IMR-90 (cell line): ENCODE measurements at regions not wholly inside any gene's neighbourhood (a gene's known extent, or its start where the extent isn't known, plus 50 kb on each side); places are given as distances from the start of the nearest gene placed in this dataset.

Experiments
- ATAC-seq: fragments of 200-7000 bp; cut with Tn5 transposase; 2 replicates; pipeline ENCODE4 v1.9.1; 2020; ENCODE audit warnings: low read depth, mild to moderate bottlenecking, moderate library complexity
- BruUV-seq: library from RNA; stranded (reverse); fragments of 400-500 nt; replicated peaks from 2 replicates; lab custom pipeline; 2021; lab: Mats Ljungman, UMichigan
- CTCF ChIA-PET: fragments of 300-600 bp; formaldehyde crosslinking; extraction: SDS; loops from one replicate; lab custom pipeline; 2021; ENCODE audit warnings: antibody characterized with exemption; lab: Yijun Ruan, JAX
- POLR2A ChIA-PET: fragments of 300-600 bp; sonication (Branson Sonifier 250); formaldehyde crosslinking; loops from one replicate; lab custom pipeline; 2022; ENCODE audit warnings: antibody characterized with exemption; ENCODE audit not compliant: unreplicated experiment; lab: Charles Lee
- DNase-seq: peaks from one replicate; pipeline ENCODE4 v3.0.0; 2013
- H2AFZ ChIP-seq: replicated peaks from 2 replicates; pipeline ENCODE3; 2013; ENCODE audit warnings: low read length, mild to moderate bottlenecking; ENCODE audit not compliant: poor library complexity
- H2AK5ac ChIP-seq: 2 replicates; pipeline ENCODE4 v1.6.1; 2013; ENCODE audit warnings: low read depth, low read length, inconsistent platforms
- H2AK9ac ChIP-seq: replicated peaks from 2 replicates; pipeline ENCODE3; 2013; ENCODE audit warnings: mild to moderate bottlenecking, low read depth, low read length, moderate library complexity; ENCODE audit not compliant: poor library complexity
- H2BK120ac ChIP-seq: 2 replicates; pipeline ENCODE4 v1.6.1; 2013; ENCODE audit warnings: low read depth, low read length, inconsistent platforms
- H2BK15ac ChIP-seq: 3 replicates; pipeline ENCODE4 v1.6.1; 2013; ENCODE audit warnings: low read depth, low read length, inconsistent platforms
- H2BK20ac ChIP-seq: 2 replicates; pipeline ENCODE4 v1.6.1; 2013; ENCODE audit warnings: low read depth, mild to moderate bottlenecking, inconsistent platforms, low read length, moderate library complexity
- H2BK5ac ChIP-seq: 2 replicates; pipeline ENCODE4 v1.6.1; 2013; ENCODE audit warnings: mild to moderate bottlenecking, low read depth, low read length, inconsistent platforms; ENCODE audit not compliant: poor library complexity, severe bottlenecking
- H3K14ac ChIP-seq: replicated peaks from 2 replicates; pipeline ENCODE4 v1.6.1; 2013; ENCODE audit warnings: low read depth, low read length, inconsistent platforms
- H3K18ac ChIP-seq: 2 replicates; pipeline ENCODE4 v1.6.1; 2013; ENCODE audit warnings: low read depth, low read length, control low read depth
- H3K23ac ChIP-seq: 2 replicates; pipeline ENCODE4 v1.6.1; 2013; ENCODE audit warnings: low read depth, low read length, inconsistent platforms
- H3K27ac ChIP-seq: 2 replicates; pipeline ENCODE4 v1.5.1; 2013; ENCODE audit warnings: mild to moderate bottlenecking, control low read depth, low read length; ENCODE audit not compliant: insufficient read depth
- H3K27me3 ChIP-seq: 2 replicates; pipeline ENCODE4 v1.6.1; 2013; ENCODE audit warnings: low read length; ENCODE audit not compliant: control insufficient read depth, insufficient read depth
- H3K36me3 ChIP-seq: 2 replicates; pipeline ENCODE4 v1.6.1; 2013; ENCODE audit warnings: low read length, mixed read lengths; ENCODE audit not compliant: control insufficient read depth, insufficient read depth
- H3K4ac ChIP-seq: 2 replicates; pipeline ENCODE4 v1.6.1; 2013; ENCODE audit warnings: low read depth, low read length, inconsistent platforms
- H3K4me1 ChIP-seq: 2 replicates; pipeline ENCODE4 v1.6.1; 2013; ENCODE audit warnings: low read length, mixed read lengths; ENCODE audit not compliant: control insufficient read depth, insufficient read depth
- H3K4me2 ChIP-seq: 2 replicates; pipeline ENCODE4 v1.6.1; 2013; ENCODE audit warnings: low read depth, mild to moderate bottlenecking, control low read depth, low read length, moderate library complexity
- H3K4me3 ChIP-seq: 2 replicates; pipeline ENCODE4 v1.5.1; 2013; ENCODE audit warnings: low read depth, mild to moderate bottlenecking, control low read depth, low read length, moderate library complexity; ENCODE audit not compliant: insufficient read depth
- H3K56ac ChIP-seq: 2 replicates; pipeline ENCODE4 v1.6.1; 2013; ENCODE audit warnings: low read length, inconsistent platforms; ENCODE audit not compliant: insufficient read depth; ENCODE audit errors: extremely low read depth
- H3K79me1 ChIP-seq, 2 experiments: 2 replicates each; pipeline ENCODE4 v1.6.1; 2013; ENCODE audit warnings: low read length in 2 of 2, inconsistent platforms in 1 of 2, low read depth in 1 of 2
- H3K9ac ChIP-seq: 2 replicates; pipeline ENCODE4 v1.6.1; 2013; ENCODE audit warnings: low read depth, low read length, control low read depth
- H3K9me1 ChIP-seq: 2 replicates; pipeline ENCODE4 v1.6.1; 2013; ENCODE audit warnings: low read length, inconsistent platforms; ENCODE audit not compliant: insufficient read depth
- H3K9me3 ChIP-seq: 2 replicates; pipeline ENCODE4 v1.6.1; 2013; ENCODE audit warnings: low read length; ENCODE audit not compliant: control insufficient read depth, insufficient read depth
- H4K20me1 ChIP-seq: 2 replicates; pipeline ENCODE4 v1.6.1; 2013; ENCODE audit warnings: low read length, inconsistent platforms; ENCODE audit not compliant: insufficient read depth
- H4K5ac ChIP-seq: 2 replicates; pipeline ENCODE4 v1.6.1; 2013; ENCODE audit warnings: mild to moderate bottlenecking, low read depth, low read length, control low read depth
- H4K8ac ChIP-seq, 2 experiments: 2 replicates each; pipeline ENCODE4 v1.6.1; 2013; ENCODE audit warnings: low read depth in 2 of 2, low read length in 2 of 2, control low read depth in 1 of 2, inconsistent platforms in 1 of 2
- H4K91ac ChIP-seq: 2 replicates; pipeline ENCODE4 v1.6.1; 2013; ENCODE audit warnings: low read depth, low read length, inconsistent platforms; ENCODE audit not compliant: insufficient read depth
- CHD1 ChIP-seq: IDR thresholded peaks from 2 replicates; pipeline ENCODE4 v1.6.1; 2012; ENCODE audit warnings: low read depth, low read length, improper control_type of control experiment
- MAFK ChIP-seq: IDR thresholded peaks from 2 replicates; pipeline ENCODE4 v1.6.1; 2012; ENCODE audit warnings: low read depth, low read length, improper control_type of control experiment
- MXI1 ChIP-seq: IDR thresholded peaks from 2 replicates; pipeline ENCODE4 v1.6.1; 2012; ENCODE audit warnings: low read depth, mild to moderate bottlenecking, low read length, moderate library complexity, borderline replicate concordance
- POLR2A ChIP-seq: IDR thresholded peaks from 2 replicates; pipeline ENCODE4 v1.6.1; 2012; ENCODE audit warnings: mild to moderate bottlenecking, low read depth, low read length
- WGBS, 2 experiments: methylation state at CpG; one replicate each; pipeline versions ENCODE4 v1.1.5 to v1.1.7; 2013; ENCODE audit warnings: missing lambda C conversion rate in 2 of 2; ENCODE audit not compliant: insufficient read length in 1 of 2; ENCODE audit errors: extremely low coverage in 2 of 2; 5-methylcytosine and 5-hydroxymethylcytosine counted together
- dilution Hi-C: fragments of 300-500 bp; cut with HindIII; formaldehyde crosslinking; loops from one replicate; pipeline ENCODE4 v1.14.3; 2018; ENCODE audit warnings: low sequenced_read_pairs; ENCODE audit not compliant: unreplicated experiment
- in situ Hi-C: fragments of 300-500 bp; cut with MboI; formaldehyde crosslinking; loops from 3 replicates; pipeline ENCODE4 v1.14.3; 2019; ENCODE audit warnings: low sequenced_read_pairs, inconsistent platforms, mixed read lengths
- intact Hi-C: fragments of 100-400 bp; cut with micrococcal nuclease; formaldehyde crosslinking; loops from 2 replicates; pipeline ENCODE4 v1.10.0; 2022

DNA sequence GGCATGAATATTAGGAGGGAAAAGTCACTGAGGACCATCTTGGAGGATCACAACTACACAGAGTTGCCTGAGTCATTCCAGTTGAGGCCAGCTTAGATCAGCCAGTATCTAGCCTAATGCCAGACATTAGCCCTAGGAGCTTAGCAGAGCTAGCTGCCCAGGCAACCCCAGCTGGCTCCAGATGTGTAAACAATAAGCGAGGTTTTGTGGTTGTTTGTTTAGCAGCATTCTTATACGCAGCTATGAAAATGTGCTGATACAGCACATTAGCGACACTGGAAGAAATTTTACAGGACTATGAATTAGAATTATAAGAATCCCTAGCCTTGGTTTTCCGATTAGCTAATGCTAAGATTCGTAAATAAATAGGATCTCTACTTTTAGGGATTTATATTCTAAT, 59.3 kb downstream of the BTBD3 start:
- Histone ChIP-seq H3K23ac (no peak overlapping the region), H3K9me1 (no peaks in the 10 kb centered on the region), H3K4me3 (no peak overlapping the region), H2BK120ac (no peak overlapping the region), H4K91ac (no peak overlapping the region), H4K8ac (no peak overlapping the region), H3K79me1 (no peaks in the 10 kb centered on the region), H2BK5ac (no peak overlapping the region), H2AK5ac (no peak overlapping the region), H2BK15ac (no peak overlapping the region), H4K5ac (no peak overlapping the region), H3K4me2 (no peak overlapping the region), H3K9me3 (no peaks in the 10 kb centered on the region), H3K9ac (no peak overlapping the region), H2AFZ (no peak overlapping the region), H3K14ac (no peak overlapping the region), H2BK20ac (no peak overlapping the region), H3K56ac (no peak overlapping the region), H3K4ac (no peak overlapping the region), H4K20me1 (no peaks in the 10 kb centered on the region), H3K27me3 (peaks cover 12% of the 10 kb centered on the region), H3K36me3 (no peaks in the 10 kb centered on the region), H2AK9ac (no peak overlapping the region), H3K27ac (no peak overlapping the region), H3K18ac (no peak overlapping the region), H3K4me1 (no peaks in the 10 kb centered on the region)
- BruUV-seq, result no TSS peak
- no CpG with 5 or more reads among the region's 5 CpGs for WGBS, 2 experiments
- ATAC-seq, result no peak
- no peak for TF ChIP-seq POLR2A
- no peak for TF ChIP-seq CHD1
- TF ChIP-seq MXI1, result no peak
- peak; percentile 97 for TF ChIP-seq MAFK
- dilution Hi-C loops (no loop called here), in situ Hi-C loops (no loop called here), intact Hi-C loops (no loop called here)
- no peak for DNase-seq
- ChIA-PET CTCF (interaction anchor here (0.9 kb wide), 1 partner anchor 14 kb away, joined by 3 read pairs; no protein-coding TSS in a partner anchor), POLR2A (no interaction called here)
